ENCODE measurements at regions not wholly inside any gene's neighbourhood (a gene's known extent, or its start where the extent isn't known, plus 50 kb on each side); places are given as distances from the start of the nearest gene placed in this dataset.

- no peaks in the 10 kb centered on the region for H3K79me2 ChIP-seq (ENCODE audit: control insufficient read depth in 1 of 2, insufficient read depth in 2 of 2, low read length in 2 of 2)
- no peak overlapping the region for H2BK15ac ChIP-seq (ENCODE audit: low read length)
- no peaks in the 10 kb centered on the region; a peak in 1 of 8 replicates for H3K36me3 ChIP-seq (ENCODE audit: control insufficient read depth in 2 of 4, insufficient read depth in 4 of 4, low read length in 3 of 4)
- H2BK5ac ChIP-seq (ENCODE audit: low read depth, low read length), result no peak overlapping the region
- H3K4me1 ChIP-seq (replicated peaks in 1 of 4; ENCODE audit: control insufficient read depth in 3 of 4, insufficient read depth in 4 of 4, low read length in 3 of 4), result peaks cover 0 to 21% (median 10%) of the 10 kb centered on the region in 4 experiments; a peak in 6 of 7 replicates
- H3K9me3 ChIP-seq (ENCODE audit: insufficient read depth in 2 of 2, low read depth in 1 of 2, low read length in 1 of 2), result no peaks in the 10 kb centered on the region
- no peak overlapping the region for H3K4ac ChIP-seq (replicated peaks; ENCODE audit: insufficient read length, low read depth, low read length)
- H3K27me3 ChIP-seq (replicated peaks in 1 of 4; ENCODE audit: control insufficient read depth in 3 of 4, extremely low read depth in 1 of 4, insufficient read depth in 3 of 4, low read length in 3 of 4), result peaks cover 28 to 46% (median 40%) of the 10 kb centered on the region in 4 experiments
- H2AK5ac ChIP-seq (ENCODE audit: low read depth, low read length), result no peak overlapping the region
- no peak overlapping the region for H3K9ac ChIP-seq (replicated peaks in 1 of 4; ENCODE audit: extremely low read depth in 1 of 4, low read depth in 3 of 4, low read length in 3 of 4)
- ChIA-PET POLR2A (ENCODE audit: partially characterized antibody) (no interaction called here), CTCF (ENCODE audit: partially characterized antibody) (interaction anchor here (0.5 to 2.6 kb wide), 8 partner anchors 15 to 636 kb away, joined by 3 to 14 read pairs (median 5); no protein-coding TSS in a partner anchor)
- H3K79me1 ChIP-seq (ENCODE audit: low read depth, low read length), result no peaks in the 10 kb centered on the region
- H3K56ac ChIP-seq (replicated peaks; ENCODE audit: insufficient read length, low read depth, low read length), result no peak overlapping the region
- H2BK120ac ChIP-seq (replicated peaks; ENCODE audit: low read depth, low read length), result no peak overlapping the region
- no peak overlapping the region for H4K91ac ChIP-seq (replicated peaks; ENCODE audit: insufficient read length, low read length)
- no peak overlapping the region for H3K18ac ChIP-seq (ENCODE audit: extremely low read depth, low read length)
- peak in 1 of 2 experiments; percentile 65 for DNase-seq (ENCODE audit: low read depth in 1 of 2, low spot score in 2 of 2)
- peak overlapping the region; percentile 45 to 64 (median 52) for H3K4me3 ChIP-seq (ENCODE audit: extremely low read depth in 1 of 4, insufficient read depth in 2 of 4, low read depth in 3 of 4, low read length in 4 of 4)
- WGBS, 2 experiments (ENCODE audit: extremely low coverage in 1 of 2, insufficient coverage in 1 of 2, insufficient read length in 1 of 2, insufficient replicate concordance in 2 of 2, low coverage in 1 of 2, low lambda C conversion rate in 2 of 2, missing lambda C conversion rate in 1 of 2), result 6% methylated on average over 41 of the region's 44 CpGs; no CpG with 5 or more reads in 1 of the 2 experiments
- H3K27ac ChIP-seq (ENCODE audit: low read depth, low read length), result no peak overlapping the region
- no peak overlapping the region; the same call in 1 of the 2 replicates for H4K8ac ChIP-seq (ENCODE audit: extremely low read depth, insufficient read depth, low read length)
- peaks cover 0 to 3% of the 10 kb centered on the region in 2 experiments for H4K20me1 ChIP-seq (replicated peaks in 1 of 2; ENCODE audit: control insufficient read depth in 1 of 2, insufficient read depth in 2 of 2, low read length in 2 of 2)
- no peak overlapping the region for H2BK20ac ChIP-seq (ENCODE audit: low read length)
- peak overlapping the region; percentile 83 to 96 for H3K4me2 ChIP-seq (ENCODE audit: insufficient read depth in 1 of 2, low read depth in 2 of 2, low read length in 2 of 2)
- H4K5ac ChIP-seq (ENCODE audit: insufficient read length, low read depth, low read length), result no peak overlapping the region
- no peak overlapping the region for H3K23ac ChIP-seq (ENCODE audit: insufficient read length)
- H2AFZ ChIP-seq (ENCODE audit: low read length), result 0 out of 2 replicates have a peak overlapping the region, but pooled peaks have one; percentile 13
- FAIRE-seq, result no peak
- H3K23me2 ChIP-seq (ENCODE audit: low read depth, low read length), result peaks cover 15% of the 10 kb centered on the region
- 0 out of 2 replicates have a peak overlapping the region, but pooled peaks have one; percentile 39 for H2BK12ac ChIP-seq (ENCODE audit: low read depth, low read length)
- H3K14ac ChIP-seq (ENCODE audit: insufficient read length), result no peak overlapping the region
- TF ChIP-seq ASH2L (IDR thresholded peaks at IDR 0.05; ENCODE audit: low read length), result no peak
- no peak for TF ChIP-seq SP1 (IDR thresholded peaks at IDR 0.05; ENCODE audit: low read depth, low read length)
- TF ChIP-seq NANOG (IDR thresholded peaks at IDR 0.05; ENCODE audit: insufficient read depth, low read depth, low read length, poor library complexity, severe bottlenecking), result no peak
- no peak for TF ChIP-seq SP4 (IDR thresholded peaks at IDR 0.05; ENCODE audit: low read length)
- no peak for TF ChIP-seq EGR1 (IDR thresholded peaks at IDR 0.05; ENCODE audit: borderline replicate concordance, low read depth, low read length)
- TF ChIP-seq FOSL1 (IDR thresholded peaks at IDR 0.05; ENCODE audit: insufficient read depth, low read depth, low read length), result no peak
- no peak for TF ChIP-seq CTBP2 (IDR thresholded peaks at IDR 0.05; ENCODE audit: borderline replicate concordance, insufficient read depth, insufficient read length, low read length)
- TF ChIP-seq EZH2 (IDR thresholded peaks at IDR 0.05; ENCODE audit: low read depth, low read length, severe bottlenecking), result peak; percentile 10
- TF ChIP-seq POLR2AphosphoS5 (IDR thresholded peaks at IDR 0.05; ENCODE audit: low read depth, low read length), result no peak
- no peak for TF ChIP-seq SIX5 (IDR thresholded peaks at IDR 0.05; ENCODE audit: low read depth, low read length)
- no peak for TF ChIP-seq TAF7 (optimal IDR thresholded peaks at IDR 0.05; ENCODE audit: borderline replicate concordance, low read depth, low read length)
- no peak for TF ChIP-seq SP2 (IDR thresholded peaks at IDR 0.05; ENCODE audit: low read length)
- no peak for TF ChIP-seq SRF (IDR thresholded peaks at IDR 0.05; ENCODE audit: low read depth, low read length)
These were observed 1539.5 kb upstream of the TMEM132C start for GRCh38 chr12:126727218-126728075.
